ENCODE measurements at regions not wholly inside any gene's neighbourhood (a gene's known extent, or its start where the extent isn't known, plus 50 kb on each side); places are given as distances from the start of the nearest gene placed in this dataset.

- no peak for TF ChIP-seq CTCF (IDR thresholded peaks at IDR 0.05; ENCODE audit: insufficient read depth, low read depth, low read length, missing control alignments)
- no peak for DNase-seq (ENCODE audit: low read depth)
These were observed 141.1 kb downstream of the QDPR start for GRCh38 chr4:17370818-17371217.

DNA sequence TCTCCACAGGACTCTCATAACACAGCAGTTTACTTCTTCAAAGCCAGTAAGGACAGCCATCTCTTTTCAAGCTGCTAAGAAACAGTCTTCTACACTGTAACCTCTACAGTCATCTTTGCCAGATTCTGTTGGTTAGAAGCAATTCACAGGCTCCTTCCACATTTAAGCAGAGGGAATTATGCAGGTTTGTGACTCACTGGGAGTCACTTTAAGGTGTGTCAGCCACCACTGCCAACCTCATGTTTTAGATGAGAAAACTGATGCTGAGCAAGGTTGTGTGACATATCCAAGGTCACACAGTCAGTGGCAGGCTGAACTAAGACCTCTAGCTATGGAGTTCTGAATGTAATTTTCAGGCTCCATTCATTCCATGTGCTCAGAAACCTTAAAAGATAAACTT is 143.5 kb downstream of the QDPR start:
- no peak for TF ChIP-seq CTCF (IDR thresholded peaks at IDR 0.05; ENCODE audit: insufficient read depth, low read depth, low read length, missing control alignments)
- DNase-seq (ENCODE audit: low read depth), result no peak
- H3K4me3 ChIP-seq (ENCODE audit: low read depth, low read length), result no peak overlapping the region

More at GRCh38 chr4:17370818-17371217, 141.1 kb downstream of the QDPR start:
- no peak overlapping the region for H3K4me3 ChIP-seq (ENCODE audit: low read depth, low read length)

GRCh38 chr4:17367201-17367600 is 144.7 kb downstream of the QDPR start:
- no peak for TF ChIP-seq CTCF (IDR thresholded peaks at IDR 0.05; ENCODE audit: insufficient read depth, low read depth, low read length, missing control alignments)
- H3K4me3 ChIP-seq (ENCODE audit: low read depth, low read length), result no peak overlapping the region
- DNase-seq (ENCODE audit: low read depth), result no peak

- no peak overlapping the region for H3K4me3 ChIP-seq (ENCODE audit: low read depth, low read length)
- no peak for DNase-seq (ENCODE audit: low read depth)
- no peak for TF ChIP-seq CTCF (IDR thresholded peaks at IDR 0.05; ENCODE audit: insufficient read depth, low read depth, low read length, missing control alignments)
These were observed 145.4 kb downstream of the QDPR start for GRCh38 chr4:17366496-17366895.

DNA sequence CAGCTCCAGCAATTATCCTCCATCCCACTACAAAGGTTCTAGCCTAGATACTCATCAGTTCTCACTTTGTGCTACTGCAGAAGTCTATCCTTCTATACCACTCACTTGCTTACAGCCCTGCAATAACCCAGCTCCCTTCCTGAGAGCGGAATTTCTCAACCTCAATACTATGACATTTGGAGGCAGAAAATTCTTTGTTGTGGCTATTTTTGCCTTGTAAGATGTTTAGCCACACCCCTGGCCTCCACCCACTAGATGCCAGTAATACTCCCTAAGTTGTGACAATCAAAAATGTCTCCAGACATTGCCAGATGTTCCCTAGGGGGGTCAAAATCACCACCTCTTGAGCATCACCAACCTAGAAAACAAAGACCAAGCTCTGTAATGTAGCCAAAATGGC is 149.5 kb downstream of the QDPR start:
- no peak overlapping the region for H3K4me3 ChIP-seq (ENCODE audit: low read depth, low read length)
- no peak for DNase-seq (ENCODE audit: low read depth)
- no peak for TF ChIP-seq CTCF (IDR thresholded peaks at IDR 0.05; ENCODE audit: insufficient read depth, low read depth, low read length, missing control alignments)

GRCh38 chr4:17358241-17358640 is 153.6 kb downstream of the QDPR start:
- no peak for DNase-seq (ENCODE audit: low read depth)
- H3K4me3 ChIP-seq (ENCODE audit: low read depth, low read length), result no peak overlapping the region
- TF ChIP-seq CTCF (IDR thresholded peaks at IDR 0.05; ENCODE audit: insufficient read depth, low read depth, low read length, missing control alignments), result no peak

DNA sequence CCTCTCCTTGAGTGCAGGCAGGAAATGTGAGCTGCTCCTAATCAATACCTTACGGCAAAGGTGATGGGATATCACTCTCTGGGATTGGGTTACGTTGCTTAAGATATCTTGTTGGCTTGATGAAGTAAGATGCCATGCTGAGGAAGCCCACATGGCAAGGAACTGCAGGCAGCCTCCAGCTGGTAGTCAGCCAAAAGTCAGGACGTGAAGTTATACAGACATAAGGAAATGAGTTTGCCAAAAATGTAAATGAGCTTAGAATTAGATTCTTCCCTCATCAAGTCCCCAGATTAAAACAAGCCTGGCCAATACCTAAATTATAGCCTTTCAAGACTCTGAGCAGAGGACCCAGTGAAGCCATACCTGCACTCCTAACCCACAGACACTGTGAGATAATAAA is 155.0 kb downstream of the QDPR start:
- no peak for TF ChIP-seq CTCF (IDR thresholded peaks at IDR 0.05; ENCODE audit: insufficient read depth, low read depth, low read length, missing control alignments)
- no peak overlapping the region for H3K4me3 ChIP-seq (ENCODE audit: low read depth, low read length)
- DNase-seq (ENCODE audit: low read depth), result no peak
